Liver (tissue), 2 donors: ENCODE measurements at regions not wholly inside any gene's neighbourhood (a gene's known extent, or its start where the extent isn't known, plus 50 kb on each side); places are given as distances from the start of the nearest gene placed in this dataset.

Source experiments
- TF ChIP-seq, protein P1 (sequence below): fragments of 150-350 bp; IDR thresholded peaks from 2 replicates; pipeline ENCODE4 v1.5.1; 2017; ENCODE audit warnings: improper control_type of control experiment, low read depth, low read length; ENCODE audit not compliant: missing input control
- TF ChIP-seq, protein P2 (sequence below): IDR thresholded peaks from 2 replicates; pipeline ENCODE4 v1.6.1; 2016; ENCODE audit warnings: antibody characterized with exemption
- donor health status: healthy.

DNA sequence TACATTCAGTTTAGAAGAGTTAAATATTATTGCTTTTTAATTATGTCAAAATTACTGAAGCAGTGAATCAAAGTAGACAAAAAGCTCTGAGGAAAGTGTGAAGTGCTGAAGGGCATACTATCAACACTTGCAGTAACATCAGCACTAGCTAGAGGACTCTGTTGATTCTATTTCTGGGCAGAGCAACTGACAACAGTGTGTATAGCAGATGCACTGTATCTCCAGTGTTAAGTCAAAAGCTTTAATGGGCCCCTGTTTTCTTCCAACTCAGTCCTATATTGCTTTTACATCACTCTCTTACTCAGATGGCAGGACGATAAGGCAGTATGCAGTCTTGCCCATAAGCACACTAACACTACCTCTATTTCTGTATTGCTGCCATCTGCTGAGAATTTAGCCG is 435.2 kb upstream of the AMOT start:
- TF ChIP-seq, protein P1, sequence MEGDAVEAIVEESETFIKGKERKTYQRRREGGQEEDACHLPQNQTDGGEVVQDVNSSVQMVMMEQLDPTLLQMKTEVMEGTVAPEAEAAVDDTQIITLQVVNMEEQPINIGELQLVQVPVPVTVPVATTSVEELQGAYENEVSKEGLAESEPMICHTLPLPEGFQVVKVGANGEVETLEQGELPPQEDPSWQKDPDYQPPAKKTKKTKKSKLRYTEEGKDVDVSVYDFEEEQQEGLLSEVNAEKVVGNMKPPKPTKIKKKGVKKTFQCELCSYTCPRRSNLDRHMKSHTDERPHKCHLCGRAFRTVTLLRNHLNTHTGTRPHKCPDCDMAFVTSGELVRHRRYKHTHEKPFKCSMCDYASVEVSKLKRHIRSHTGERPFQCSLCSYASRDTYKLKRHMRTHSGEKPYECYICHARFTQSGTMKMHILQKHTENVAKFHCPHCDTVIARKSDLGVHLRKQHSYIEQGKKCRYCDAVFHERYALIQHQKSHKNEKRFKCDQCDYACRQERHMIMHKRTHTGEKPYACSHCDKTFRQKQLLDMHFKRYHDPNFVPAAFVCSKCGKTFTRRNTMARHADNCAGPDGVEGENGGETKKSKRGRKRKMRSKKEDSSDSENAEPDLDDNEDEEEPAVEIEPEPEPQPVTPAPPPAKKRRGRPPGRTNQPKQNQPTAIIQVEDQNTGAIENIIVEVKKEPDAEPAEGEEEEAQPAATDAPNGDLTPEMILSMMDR: no peak
- TF ChIP-seq, protein P2, sequence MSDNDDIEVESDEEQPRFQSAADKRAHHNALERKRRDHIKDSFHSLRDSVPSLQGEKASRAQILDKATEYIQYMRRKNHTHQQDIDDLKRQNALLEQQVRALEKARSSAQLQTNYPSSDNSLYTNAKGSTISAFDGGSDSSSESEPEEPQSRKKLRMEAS: no peak
